GM12892 (cell line): ENCODE measurements at regions not wholly inside any gene's neighbourhood (a gene's known extent, or its start where the extent isn't known, plus 50 kb on each side); places are given as distances from the start of the nearest gene placed in this dataset.

Experiments used
- POLR2A ChIP-seq: IDR thresholded peaks from 2 replicates; pipeline ENCODE4 v1.6.1; 2011; ENCODE audit warnings: low read depth, low read length, control low read depth
- POLR2AphosphoS5 ChIP-seq: IDR thresholded peaks from 2 replicates; pipeline ENCODE4 v1.6.1; 2011; ENCODE audit warnings: low read depth, low read length, control low read depth
- TAF1 ChIP-seq: IDR thresholded peaks from 2 replicates; pipeline ENCODE4 v1.6.1; 2011; ENCODE audit warnings: low read depth, mild to moderate bottlenecking, control low read depth, low read length, borderline replicate concordance

- TF ChIP-seq TAF1, result no peak
- TF ChIP-seq POLR2A, result no peak
- TF ChIP-seq POLR2AphosphoS5, result no peak
Measured at GRCh38 chr15:96645796-96646195, 315.3 kb downstream of the NR2F2 start.
